ENCODE measurements at regions not wholly inside any gene's neighbourhood (a gene's known extent, or its start where the extent isn't known, plus 50 kb on each side); places are given as distances from the start of the nearest gene placed in this dataset.

DNA sequence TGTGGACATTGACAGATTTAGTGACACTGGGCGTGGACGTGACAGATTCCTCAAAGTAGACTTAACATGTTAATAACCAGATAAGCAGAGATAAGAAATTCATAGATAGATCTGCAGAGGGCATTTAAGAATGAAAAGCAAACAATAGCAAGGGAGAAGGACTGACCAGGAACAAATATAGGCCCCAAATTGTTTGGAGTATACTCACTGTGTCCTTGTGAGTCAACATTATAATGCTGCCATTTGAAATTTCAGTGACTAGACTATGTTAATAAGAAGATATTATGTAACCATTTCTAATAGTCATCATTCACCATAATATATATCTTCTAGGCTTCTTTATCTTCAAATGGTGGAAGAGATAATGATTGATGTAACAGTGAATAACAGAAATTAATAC lies 78.1 kb upstream of the SLC38A11 start:
- DNase-seq, result no peak
- Histone ChIP-seq H3K4me3 (ENCODE audit: low read length) (no peak overlapping the region), H3K27ac (ENCODE audit: low read length) (no peak overlapping the region), H3K9me3 (replicated peaks; ENCODE audit: control insufficient read depth, low read depth, low read length) (no peaks in the 10 kb centered on the region), H3K27me3 (ENCODE audit: control insufficient read depth, insufficient read depth, low read length) (no peaks in the 10 kb centered on the region), H3K36me3 (ENCODE audit: control insufficient read depth, insufficient read depth, low read length) (no peaks in the 10 kb centered on the region), H3K4me1 (ENCODE audit: control insufficient read depth, insufficient read depth, low read length) (no peaks in the 10 kb centered on the region)
- no CpG with 5 or more reads among the region's 2 CpGs for WGBS (ENCODE audit: insufficient coverage)

DNA sequence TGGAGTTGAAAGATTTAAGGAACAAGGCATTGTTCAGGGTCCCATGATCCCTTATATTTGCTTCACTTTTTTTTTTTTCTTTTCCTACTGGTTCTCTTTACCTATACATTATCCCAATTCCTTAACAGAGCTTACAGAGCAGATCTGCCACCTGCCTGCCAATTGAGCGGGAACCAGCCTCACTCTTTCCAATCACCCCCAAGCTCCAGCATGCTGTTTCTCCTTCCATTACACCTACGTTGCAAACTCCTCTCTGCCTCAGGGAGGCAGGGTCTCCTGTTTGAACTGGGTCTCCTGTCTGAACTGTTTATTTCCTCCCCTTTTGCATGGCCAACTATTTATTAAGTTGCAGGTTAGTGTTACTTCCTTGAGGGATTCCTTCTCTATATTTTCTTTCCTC lies 77.2 kb upstream of the SLC38A11 start:
- no peak for DNase-seq
- Histone ChIP-seq H3K27ac (ENCODE audit: low read length) (no peak overlapping the region), H3K4me1 (ENCODE audit: control insufficient read depth, insufficient read depth, low read length) (no peaks in the 10 kb centered on the region), H3K4me3 (ENCODE audit: low read length) (no peak overlapping the region), H3K9me3 (replicated peaks; ENCODE audit: control insufficient read depth, low read depth, low read length) (no peaks in the 10 kb centered on the region), H3K36me3 (ENCODE audit: control insufficient read depth, insufficient read depth, low read length) (no peaks in the 10 kb centered on the region), H3K27me3 (ENCODE audit: control insufficient read depth, insufficient read depth, low read length) (no peaks in the 10 kb centered on the region)
- WGBS (ENCODE audit: insufficient coverage), result 32% methylated on average over 2 of the region's 2 CpGs

DNA sequence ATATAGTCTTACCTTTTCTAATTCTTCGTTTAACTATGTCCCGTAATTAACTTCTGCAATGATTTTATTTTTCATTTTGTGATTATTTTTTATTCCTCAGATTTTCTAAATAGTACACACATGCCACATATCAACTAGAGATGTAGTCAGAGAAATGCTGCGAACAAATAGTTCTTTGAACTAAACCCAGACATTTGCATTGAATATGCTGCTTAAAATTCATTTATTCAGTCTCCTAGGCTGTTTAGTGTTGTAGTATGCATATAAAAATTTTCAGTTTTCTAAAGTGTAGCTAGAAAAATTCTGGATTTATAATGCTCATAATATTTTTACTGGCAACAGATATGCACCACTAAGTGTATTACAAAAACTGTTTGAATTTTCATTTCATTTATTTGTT lies 68.9 kb upstream of the SLC38A11 start:
- no CpG with 5 or more reads among the region's 3 CpGs for WGBS (ENCODE audit: insufficient coverage)
- Histone ChIP-seq H3K4me1 (ENCODE audit: control insufficient read depth, insufficient read depth, low read length) (no peaks in the 10 kb centered on the region), H3K9me3 (replicated peaks; ENCODE audit: control insufficient read depth, low read depth, low read length) (no peaks in the 10 kb centered on the region), H3K36me3 (ENCODE audit: control insufficient read depth, insufficient read depth, low read length) (no peaks in the 10 kb centered on the region), H3K27ac (ENCODE audit: low read length) (no peak overlapping the region), H3K4me3 (ENCODE audit: low read length) (no peak overlapping the region), H3K27me3 (ENCODE audit: control insufficient read depth, insufficient read depth, low read length) (no peaks in the 10 kb centered on the region)
- DNase-seq, result no peak

DNA sequence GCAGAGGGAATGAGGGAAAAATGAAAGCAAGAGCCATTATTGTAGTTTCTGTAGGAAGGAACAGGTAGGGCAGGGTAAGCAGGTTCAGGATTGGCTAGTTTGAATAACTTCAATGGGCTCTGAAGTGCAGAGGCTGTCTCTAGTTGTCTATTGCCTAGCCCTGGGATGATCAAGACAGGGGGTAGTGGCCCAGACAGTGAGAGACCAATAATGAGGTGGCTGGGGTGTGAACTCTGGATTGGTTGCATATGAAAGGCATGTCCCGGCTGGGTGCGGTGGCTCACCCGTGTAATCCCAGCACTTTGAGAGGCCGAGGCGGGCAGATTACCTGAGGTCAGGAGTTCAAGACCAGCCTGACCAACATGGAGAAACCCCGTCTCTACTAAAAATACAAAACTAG lies 67.5 kb upstream of the SLC38A11 start:
- no peaks in the 10 kb centered on the region for H3K4me1 ChIP-seq (ENCODE audit: control insufficient read depth, insufficient read depth, low read length)
- WGBS (ENCODE audit: insufficient coverage), result no CpG with 5 or more reads among the region's 6 CpGs

DNA sequence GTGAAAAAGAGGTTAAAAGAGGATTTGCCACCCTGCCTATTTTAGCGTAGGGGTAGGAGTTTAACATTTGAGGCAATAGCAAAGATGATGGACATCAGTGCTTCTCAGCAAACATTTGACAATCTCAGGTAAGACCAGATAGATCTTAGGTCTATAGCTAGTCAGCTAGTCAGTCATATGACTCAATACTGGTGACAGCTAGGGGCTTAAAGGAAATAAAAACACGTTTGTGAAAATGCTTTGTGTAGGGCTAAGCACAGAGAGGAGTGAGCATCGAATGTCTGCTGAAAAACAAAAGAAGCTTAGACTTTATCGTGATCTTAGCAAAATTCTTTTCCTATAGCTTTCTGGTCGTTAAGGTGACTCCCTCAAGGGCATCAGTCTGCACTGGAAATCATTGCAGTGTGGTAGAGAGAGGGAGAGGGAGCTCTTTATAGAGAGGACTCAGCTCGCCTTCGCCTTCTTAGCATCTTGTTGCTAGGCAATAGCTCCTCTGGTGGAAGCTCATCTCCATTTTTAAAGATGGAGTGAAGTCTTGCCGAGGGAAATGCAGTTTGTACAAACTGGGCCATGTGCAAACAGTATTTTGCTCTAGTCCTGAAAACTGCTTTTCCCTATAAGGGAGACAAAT lies 62.8 kb upstream of the SLC38A11 start:
- H3K27me3 ChIP-seq (ENCODE audit: control insufficient read depth, insufficient read depth, low read length), result no peaks in the 10 kb centered on the region
- H3K4me3 ChIP-seq (ENCODE audit: low read length), result no peak overlapping the region
- H3K9me3 ChIP-seq (replicated peaks; ENCODE audit: control insufficient read depth, low read depth, low read length), result no peaks in the 10 kb centered on the region
- peak; percentile 16 for DNase-seq
- H3K36me3 ChIP-seq (ENCODE audit: control insufficient read depth, insufficient read depth, low read length), result no peaks in the 10 kb centered on the region
- no peak overlapping the region for H3K27ac ChIP-seq (ENCODE audit: low read length)
- 24% methylated on average over 3 of the region's 8 CpGs for WGBS (ENCODE audit: insufficient coverage)
- H3K4me1 ChIP-seq (ENCODE audit: control insufficient read depth, insufficient read depth, low read length), result no peaks in the 10 kb centered on the region

More for the DNA sequence above, 67.5 kb upstream of the SLC38A11 start:
- DNase-seq, result no peak
- no peaks in the 10 kb centered on the region for H3K9me3 ChIP-seq (replicated peaks; ENCODE audit: control insufficient read depth, low read depth, low read length)
- H3K4me3 ChIP-seq (ENCODE audit: low read length), result no peak overlapping the region
- H3K27ac ChIP-seq (ENCODE audit: low read length), result no peak overlapping the region
- no peaks in the 10 kb centered on the region for H3K27me3 ChIP-seq (ENCODE audit: control insufficient read depth, insufficient read depth, low read length)
- no peaks in the 10 kb centered on the region for H3K36me3 ChIP-seq (ENCODE audit: control insufficient read depth, insufficient read depth, low read length)

DNA sequence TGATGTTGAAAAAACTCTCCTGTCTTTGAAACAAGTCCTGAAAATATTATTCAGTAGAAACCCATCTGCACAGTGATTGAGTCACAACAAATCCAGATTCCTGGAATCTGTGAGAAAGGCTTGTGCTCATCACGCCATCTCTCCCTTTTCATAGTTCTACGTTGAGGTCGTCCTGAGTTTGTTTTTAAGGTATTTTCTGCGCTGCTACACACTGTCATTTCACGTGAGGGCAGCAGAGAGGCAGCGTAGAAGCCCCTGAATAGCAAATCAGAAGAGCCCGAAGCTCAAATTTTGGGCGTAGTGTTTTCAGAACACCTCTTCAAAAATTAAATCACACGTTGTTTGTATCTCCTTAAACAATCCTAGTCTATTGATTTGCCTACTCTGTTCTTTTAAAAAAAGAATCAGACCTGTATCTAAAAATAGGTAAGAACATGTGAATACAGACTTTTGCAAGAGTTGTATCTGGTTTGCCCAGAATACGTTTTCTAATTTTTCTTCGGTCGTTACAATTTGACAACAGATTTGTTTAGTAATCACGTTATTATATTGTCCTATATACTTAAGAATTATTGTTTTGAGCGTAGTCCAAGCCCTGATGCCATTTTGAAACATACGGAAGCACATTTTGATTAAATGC lies 61.6 kb upstream of the SLC38A11 start:
- Histone ChIP-seq H3K4me1 (ENCODE audit: control insufficient read depth, insufficient read depth, low read length) (no peaks in the 10 kb centered on the region), H3K36me3 (ENCODE audit: control insufficient read depth, insufficient read depth, low read length) (no peaks in the 10 kb centered on the region), H3K4me3 (ENCODE audit: low read length) (no peak overlapping the region), H3K27me3 (ENCODE audit: control insufficient read depth, insufficient read depth, low read length) (no peaks in the 10 kb centered on the region), H3K27ac (ENCODE audit: low read length) (no peak overlapping the region), H3K9me3 (replicated peaks; ENCODE audit: control insufficient read depth, low read depth, low read length) (no peaks in the 10 kb centered on the region)
- 0% methylated on average over 1 of the region's 15 CpGs for WGBS (ENCODE audit: insufficient coverage)
- DNase-seq, result peak; percentile 56

GRCh38 chr2:165015052-165015642 lies 59.8 kb upstream of the SLC38A11 start:
- peak; percentile 65 for DNase-seq

DNA sequence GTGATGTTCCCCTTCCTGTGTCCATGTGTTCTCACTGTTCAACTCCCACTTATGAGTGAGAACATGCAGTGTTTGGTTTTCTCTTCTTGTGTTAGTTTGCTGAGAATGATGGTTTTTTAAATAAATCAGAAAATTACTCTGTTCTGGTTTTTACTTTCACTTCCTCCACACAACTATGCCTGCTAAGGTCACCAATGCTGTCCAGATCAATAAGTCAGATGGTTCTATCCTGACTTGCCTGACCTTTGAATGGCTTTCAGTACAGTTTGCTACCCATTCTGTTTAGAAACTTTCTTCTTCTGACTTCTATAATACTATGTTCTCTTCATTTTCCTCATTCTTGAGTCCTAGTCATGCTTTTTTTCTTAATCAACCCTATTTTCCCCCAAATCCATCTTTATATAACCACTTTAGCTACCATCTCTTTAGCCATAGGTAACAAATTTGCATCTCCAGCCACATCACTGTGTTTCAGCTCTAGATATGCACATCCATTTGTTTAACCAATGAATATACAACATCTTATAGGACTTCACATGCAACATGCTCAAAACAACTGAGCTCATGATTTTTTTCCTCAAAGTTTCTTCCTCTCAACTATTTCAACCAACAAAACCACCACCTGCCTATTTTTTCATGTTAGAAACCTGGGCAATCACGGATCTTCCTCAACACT lies 58.8 kb upstream of the SLC38A11 start:
- H3K36me3 ChIP-seq (ENCODE audit: control insufficient read depth, insufficient read depth, low read length), result no peaks in the 10 kb centered on the region
- H3K4me3 ChIP-seq (ENCODE audit: low read length), result no peak overlapping the region
- no peaks in the 10 kb centered on the region for H3K27me3 ChIP-seq (ENCODE audit: control insufficient read depth, insufficient read depth, low read length)
- no peaks in the 10 kb centered on the region for H3K9me3 ChIP-seq (replicated peaks; ENCODE audit: control insufficient read depth, low read depth, low read length)
- 57% methylated on average over 1 of the region's 1 CpG for WGBS (ENCODE audit: insufficient coverage)
- H3K4me1 ChIP-seq (ENCODE audit: control insufficient read depth, insufficient read depth, low read length), result no peaks in the 10 kb centered on the region
- DNase-seq, result no peak
- H3K27ac ChIP-seq (ENCODE audit: low read length), result no peak overlapping the region

More at GRCh38 chr2:165015052-165015642, 59.8 kb upstream of the SLC38A11 start:
- Histone ChIP-seq H3K27ac (ENCODE audit: low read length) (no peak overlapping the region), H3K36me3 (ENCODE audit: control insufficient read depth, insufficient read depth, low read length) (no peaks in the 10 kb centered on the region), H3K4me1 (ENCODE audit: control insufficient read depth, insufficient read depth, low read length) (no peaks in the 10 kb centered on the region), H3K9me3 (replicated peaks; ENCODE audit: control insufficient read depth, low read depth, low read length) (no peaks in the 10 kb centered on the region), H3K4me3 (ENCODE audit: low read length) (no peak overlapping the region), H3K27me3 (ENCODE audit: control insufficient read depth, insufficient read depth, low read length) (no peaks in the 10 kb centered on the region)
- 0% methylated on average over 1 of the region's 4 CpGs for WGBS (ENCODE audit: insufficient coverage)

- no peak overlapping the region for H3K27ac ChIP-seq (ENCODE audit: low read length)
- no peaks in the 10 kb centered on the region for H3K9me3 ChIP-seq (replicated peaks; ENCODE audit: control insufficient read depth, low read depth, low read length)
- no peak for DNase-seq
- H3K4me1 ChIP-seq (ENCODE audit: control insufficient read depth, insufficient read depth, low read length), result no peaks in the 10 kb centered on the region
- H3K27me3 ChIP-seq (ENCODE audit: control insufficient read depth, insufficient read depth, low read length), result no peaks in the 10 kb centered on the region
- no peak overlapping the region for H3K4me3 ChIP-seq (ENCODE audit: low read length)
- no peaks in the 10 kb centered on the region for H3K36me3 ChIP-seq (ENCODE audit: control insufficient read depth, insufficient read depth, low read length)
- WGBS (ENCODE audit: insufficient coverage), result 89% methylated on average over 1 of the region's 2 CpGs
Observed at GRCh38 chr2:165011199-165011598, 55.9 kb upstream of the SLC38A11 start.

DNA sequence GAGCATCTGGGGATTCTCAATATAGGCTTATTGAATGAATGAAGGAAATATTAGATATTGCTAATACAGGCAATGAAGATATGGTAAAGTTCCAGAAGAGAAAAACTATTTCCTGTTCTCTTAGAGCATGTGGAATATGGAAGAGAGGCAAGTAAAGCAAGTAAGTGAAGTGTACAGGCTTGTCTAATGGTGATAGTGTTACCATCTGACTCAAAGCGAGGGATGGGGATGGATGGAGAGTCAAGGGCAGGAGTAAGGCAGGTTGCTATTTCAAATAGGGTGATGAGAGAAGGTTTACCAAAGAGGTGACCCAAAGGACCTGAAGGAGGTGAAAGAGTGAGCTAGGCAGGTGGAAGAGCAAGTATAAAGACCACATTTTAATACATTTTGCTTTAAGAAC lies 55.2 kb upstream of the SLC38A11 start:
- Histone ChIP-seq H3K27me3 (ENCODE audit: control insufficient read depth, insufficient read depth, low read length) (no peaks in the 10 kb centered on the region), H3K4me1 (ENCODE audit: control insufficient read depth, insufficient read depth, low read length) (no peaks in the 10 kb centered on the region), H3K36me3 (ENCODE audit: control insufficient read depth, insufficient read depth, low read length) (no peaks in the 10 kb centered on the region), H3K4me3 (ENCODE audit: low read length) (no peak overlapping the region), H3K9me3 (replicated peaks; ENCODE audit: control insufficient read depth, low read depth, low read length) (no peaks in the 10 kb centered on the region), H3K27ac (ENCODE audit: low read length) (no peak overlapping the region)
- WGBS (ENCODE audit: insufficient coverage), result 88% methylated on average over 1 of the region's 1 CpG
- DNase-seq, result no peak
